ENCODE measurements at regions not wholly inside any gene's neighbourhood (a gene's known extent, or its start where the extent isn't known, plus 50 kb on each side); places are given as distances from the start of the nearest gene placed in this dataset.

DNA sequence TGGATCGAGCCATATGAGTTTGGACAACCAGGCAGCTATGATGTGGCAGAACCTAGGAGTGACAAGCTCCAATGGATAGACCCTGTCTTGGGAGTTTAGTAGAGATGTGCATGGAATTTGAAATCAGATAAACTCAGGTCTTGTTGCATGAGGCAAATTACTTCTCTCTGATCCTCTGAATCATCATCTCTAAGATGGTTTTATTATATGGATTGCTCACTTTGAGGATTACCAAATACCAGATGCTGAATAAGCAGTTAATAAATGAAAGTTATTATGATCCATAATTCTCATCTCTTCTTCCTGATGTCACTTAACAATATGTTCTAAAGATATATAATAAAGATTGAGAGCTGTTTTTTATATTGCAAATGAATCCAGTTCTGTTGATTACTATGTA lies 622.2 kb downstream of the NTRK3 start:
- ATAC-seq (ENCODE audit: poor library complexity) (no peak), DNase-seq (no peak)
- Histone ChIP-seq H3K4me3 (ENCODE audit: low read length) (no peak overlapping the region), H3K27ac (ENCODE audit: low read depth in 1 of 2, low read length in 2 of 2) (no peak overlapping the region), H3K4me1 (ENCODE audit: insufficient read depth, low read length) (no peaks in the 10 kb centered on the region), H3K9me3 (ENCODE audit: control insufficient read depth in 1 of 2, insufficient read depth in 1 of 2, low read length in 2 of 2) (no peaks in the 10 kb centered on the region), H3K36me3 (ENCODE audit: insufficient read depth, low read length) (no peaks in the 10 kb centered on the region), H3K27me3 (ENCODE audit: control insufficient read depth in 1 of 2, insufficient read depth in 2 of 2, low read length in 2 of 2) (no peaks in the 10 kb centered on the region)
- H3K4me3 Mint-ChIP-seq = no peak overlapping the region
- no peaks in the 10 kb centered on the region for H3K4me1 Mint-ChIP-seq (ENCODE audit: low read depth)
- intact Hi-C loops (cut with DNase I, micrococcal nuclease) = no loop called here
- H3K27ac Mint-ChIP-seq = no peak overlapping the region
- no peaks in the 10 kb centered on the region for H3K27me3 Mint-ChIP-seq
- ChIA-PET CTCF (no interaction called here), POLR2A (no interaction called here)
- TF ChIP-seq, protein P1, sequence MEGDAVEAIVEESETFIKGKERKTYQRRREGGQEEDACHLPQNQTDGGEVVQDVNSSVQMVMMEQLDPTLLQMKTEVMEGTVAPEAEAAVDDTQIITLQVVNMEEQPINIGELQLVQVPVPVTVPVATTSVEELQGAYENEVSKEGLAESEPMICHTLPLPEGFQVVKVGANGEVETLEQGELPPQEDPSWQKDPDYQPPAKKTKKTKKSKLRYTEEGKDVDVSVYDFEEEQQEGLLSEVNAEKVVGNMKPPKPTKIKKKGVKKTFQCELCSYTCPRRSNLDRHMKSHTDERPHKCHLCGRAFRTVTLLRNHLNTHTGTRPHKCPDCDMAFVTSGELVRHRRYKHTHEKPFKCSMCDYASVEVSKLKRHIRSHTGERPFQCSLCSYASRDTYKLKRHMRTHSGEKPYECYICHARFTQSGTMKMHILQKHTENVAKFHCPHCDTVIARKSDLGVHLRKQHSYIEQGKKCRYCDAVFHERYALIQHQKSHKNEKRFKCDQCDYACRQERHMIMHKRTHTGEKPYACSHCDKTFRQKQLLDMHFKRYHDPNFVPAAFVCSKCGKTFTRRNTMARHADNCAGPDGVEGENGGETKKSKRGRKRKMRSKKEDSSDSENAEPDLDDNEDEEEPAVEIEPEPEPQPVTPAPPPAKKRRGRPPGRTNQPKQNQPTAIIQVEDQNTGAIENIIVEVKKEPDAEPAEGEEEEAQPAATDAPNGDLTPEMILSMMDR (IDR thresholded peaks at IDR 0.05) = no peak
- H3K9me3 Mint-ChIP-seq = no peaks in the 10 kb centered on the region
- no peaks in the 10 kb centered on the region for H3K36me3 Mint-ChIP-seq (ENCODE audit: low read depth)

DNA sequence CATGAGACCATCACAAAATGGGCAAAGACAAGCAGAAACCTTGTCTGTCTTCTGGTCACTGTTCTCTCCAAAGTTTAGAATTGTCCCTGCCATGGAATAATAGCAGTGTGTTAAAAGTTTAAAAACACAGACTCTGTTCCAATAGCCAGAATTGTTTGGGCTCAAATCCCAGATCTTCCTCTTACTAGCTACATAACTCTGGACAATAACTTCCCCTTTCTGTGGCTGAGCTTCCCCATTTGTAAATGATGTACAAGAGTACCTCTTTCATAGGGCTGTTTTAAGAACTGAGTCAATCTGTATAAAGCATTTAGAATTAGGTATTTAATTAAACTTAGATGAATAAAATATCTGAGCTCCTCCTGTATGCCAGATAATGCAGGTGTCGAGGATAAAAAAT lies 623.0 kb downstream of the NTRK3 start:
- Mint-ChIP-seq H3K9me3 (no peaks in the 10 kb centered on the region), H3K4me3 (no peak overlapping the region), H3K27ac (no peak overlapping the region), H3K27me3 (no peaks in the 10 kb centered on the region), H3K4me1 (ENCODE audit: low read depth) (no peaks in the 10 kb centered on the region), H3K36me3 (ENCODE audit: low read depth) (no peaks in the 10 kb centered on the region)
- no peaks in the 10 kb centered on the region for H3K36me3 ChIP-seq (ENCODE audit: insufficient read depth, low read length)
- intact Hi-C loops (cut with DNase I, micrococcal nuclease) = no loop called here
- POLR2A ChIA-PET = no interaction called here
- TF ChIP-seq, protein P1 (IDR thresholded peaks at IDR 0.05) = no peak
- no peak for DNase-seq
- no peak overlapping the region for H3K4me3 ChIP-seq (ENCODE audit: low read length)
- H3K27me3 ChIP-seq (ENCODE audit: control insufficient read depth in 1 of 2, insufficient read depth in 2 of 2, low read length in 2 of 2) = no peaks in the 10 kb centered on the region
- no peak for ATAC-seq (ENCODE audit: poor library complexity)
- H3K27ac ChIP-seq (ENCODE audit: low read depth in 1 of 2, low read length in 2 of 2) = no peak overlapping the region
- CTCF ChIA-PET = no interaction called here
- no peaks in the 10 kb centered on the region for H3K4me1 ChIP-seq (ENCODE audit: insufficient read depth, low read length)
- no peaks in the 10 kb centered on the region for H3K9me3 ChIP-seq (ENCODE audit: control insufficient read depth in 1 of 2, insufficient read depth in 1 of 2, low read length in 2 of 2)

DNA sequence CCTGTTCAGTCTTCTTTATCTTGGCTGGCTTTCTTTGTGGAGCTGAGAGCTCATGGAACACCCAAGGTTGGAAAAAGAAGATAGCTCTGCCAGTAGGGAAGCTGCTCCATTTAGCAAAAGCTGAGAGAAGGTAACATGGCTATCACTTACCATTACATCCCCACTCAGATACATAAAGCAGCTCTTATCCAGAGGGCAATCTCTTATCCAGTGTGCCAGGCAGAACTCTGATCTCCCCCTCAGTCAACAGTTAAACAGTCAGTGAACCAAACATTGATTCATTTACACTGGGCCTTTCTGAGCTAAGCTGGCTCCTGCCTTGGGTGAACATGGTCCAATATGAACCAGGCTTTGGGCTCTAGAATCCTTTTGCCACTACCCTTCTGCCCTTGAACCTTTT lies 624.2 kb downstream of the NTRK3 start:
- Histone ChIP-seq H3K4me1 (ENCODE audit: insufficient read depth, low read length) (no peaks in the 10 kb centered on the region), H3K27ac (ENCODE audit: low read depth in 1 of 2, low read length in 2 of 2) (no peak overlapping the region), H3K27me3 (ENCODE audit: control insufficient read depth in 1 of 2, insufficient read depth in 2 of 2, low read length in 2 of 2) (no peaks in the 10 kb centered on the region), H3K9me3 (ENCODE audit: control insufficient read depth in 1 of 2, insufficient read depth in 1 of 2, low read length in 2 of 2) (no peaks in the 10 kb centered on the region), H3K36me3 (ENCODE audit: insufficient read depth, low read length) (no peaks in the 10 kb centered on the region), H3K4me3 (ENCODE audit: low read length) (no peak overlapping the region)
- intact Hi-C loops (cut with DNase I, micrococcal nuclease) = no loop called here
- H3K4me1 Mint-ChIP-seq (ENCODE audit: low read depth) = no peaks in the 10 kb centered on the region
- TF ChIP-seq, protein P1 (IDR thresholded peaks at IDR 0.05) = no peak
- H3K27me3 Mint-ChIP-seq = no peaks in the 10 kb centered on the region
- ATAC-seq (ENCODE audit: poor library complexity) (no peak), DNase-seq (no peak)
- CTCF ChIA-PET = no interaction called here
- H3K9me3 Mint-ChIP-seq = no peaks in the 10 kb centered on the region
- no peaks in the 10 kb centered on the region for H3K36me3 Mint-ChIP-seq (ENCODE audit: low read depth)
- H3K4me3 Mint-ChIP-seq = no peak overlapping the region
- H3K27ac Mint-ChIP-seq = no peak overlapping the region
- POLR2A ChIA-PET = no interaction called here

All from CD4-positive, alpha-beta T cell (primary cell).